SK-N-SH treated with all-trans-retinoic acid at 6 μM for 48 hours (cell line): ENCODE measurements at regions not wholly inside any gene's neighbourhood (a gene's known extent, or its start where the extent isn't known, plus 50 kb on each side); places are given as distances from the start of the nearest gene placed in this dataset.

Experiments used
- ARNTL ChIP-seq: fragments of 450-650 bp; formaldehyde crosslinking; IDR thresholded peaks from 2 replicates; pipeline ENCODE4 v1.5.0; 2020; ENCODE audit warnings: low read depth, mild to moderate bottlenecking, moderate library complexity, borderline replicate concordance
- BACH2 ChIP-seq: fragments of 250-450 bp; sonication (Bioruptor Pico); IDR thresholded peaks from 2 replicates; pipeline ENCODE4 v1.9.0; 2021; ENCODE audit warnings: mild to moderate bottlenecking, borderline replicate concordance
- CREB5 ChIP-seq: fragments of 250-450 bp; sonication (Bioruptor Pico); IDR thresholded peaks from 2 replicates; pipeline ENCODE4 v1.5.1; 2020; ENCODE audit warnings: low read depth, mild to moderate bottlenecking, moderate library complexity
- CSRNP3 ChIP-seq: fragments of 250-450 bp; sonication (Bioruptor Pico); IDR thresholded peaks from 2 replicates; pipeline ENCODE4 v1.5.1; 2021; ENCODE audit warnings: mild to moderate bottlenecking, moderate library complexity
- GLIS3 ChIP-seq: fragments of 250-450 bp; sonication (Bioruptor Pico); IDR thresholded peaks from 2 replicates; pipeline ENCODE4 v1.5.0; 2020; ENCODE audit warnings: mild to moderate bottlenecking, moderate library complexity
- POU6F1 ChIP-seq: fragments of 250-450 bp; sonication (Bioruptor Pico); IDR thresholded peaks from 2 replicates; pipeline ENCODE4 v1.8.0; 2021; ENCODE audit warnings: low read depth, mild to moderate bottlenecking, moderate library complexity, borderline replicate concordance
- PPARA ChIP-seq: fragments of 250-450 bp; sonication (Bioruptor Pico); IDR thresholded peaks from 2 replicates; pipeline ENCODE4 v1.5.0; 2020; ENCODE audit warnings: mild to moderate bottlenecking, borderline replicate concordance
- TOX ChIP-seq: fragments of 250-450 bp; sonication (Bioruptor Pico); IDR thresholded peaks from 2 replicates; pipeline ENCODE4 v1.8.0; 2021; ENCODE audit warnings: mild to moderate bottlenecking, moderate library complexity, borderline replicate concordance
- TSHZ2 ChIP-seq: fragments of 250-450 bp; sonication (Bioruptor Pico); IDR thresholded peaks from 2 replicates; pipeline ENCODE4 v1.5.0; 2020; ENCODE audit warnings: mild to moderate bottlenecking, moderate library complexity
- ZFP30 ChIP-seq: fragments of 450-650 bp; formaldehyde crosslinking; IDR thresholded peaks from 2 replicates; pipeline ENCODE4 v1.5.0; 2022; ENCODE audit warnings: mild to moderate bottlenecking, moderate library complexity
- ZNF565 ChIP-seq: fragments of 450-650 bp; formaldehyde crosslinking; conservative IDR thresholded peaks from 2 replicates; pipeline ENCODE4 v1.5.0; 2020; ENCODE audit warnings: low read depth, mild to moderate bottlenecking, moderate library complexity
- ZNF8 ChIP-seq: fragments of 450-650 bp; formaldehyde crosslinking; IDR thresholded peaks from 2 replicates; pipeline ENCODE4 v1.5.0; 2020; ENCODE audit warnings: mild to moderate bottlenecking, moderate library complexity

- TF ChIP-seq CSRNP3 (no peak), TOX (CRISPR knock-in tag) (no peak), TSHZ2 (CRISPR knock-in tag) (no peak), POU6F1 (CRISPR knock-in tag) (no peak), ZNF565 (CRISPR knock-in tag) (no peak), CREB5 (CRISPR knock-in tag) (no peak), ZFP30 (CRISPR knock-in tag) (no peak), ARNTL (CRISPR knock-in tag) (no peak), GLIS3 (CRISPR knock-in tag) (no peak), BACH2 (CRISPR knock-in tag) (no peak), PPARA (CRISPR knock-in tag) (no peak), ZNF8 (CRISPR knock-in tag) (no peak)
Measured at GRCh38 chr12:66804563-66804974, 125.7 kb upstream of the GRIP1 start.
